ENCODE measurements at regions not wholly inside any gene's neighbourhood (a gene's known extent, or its start where the extent isn't known, plus 50 kb on each side); places are given as distances from the start of the nearest gene placed in this dataset.

DNA sequence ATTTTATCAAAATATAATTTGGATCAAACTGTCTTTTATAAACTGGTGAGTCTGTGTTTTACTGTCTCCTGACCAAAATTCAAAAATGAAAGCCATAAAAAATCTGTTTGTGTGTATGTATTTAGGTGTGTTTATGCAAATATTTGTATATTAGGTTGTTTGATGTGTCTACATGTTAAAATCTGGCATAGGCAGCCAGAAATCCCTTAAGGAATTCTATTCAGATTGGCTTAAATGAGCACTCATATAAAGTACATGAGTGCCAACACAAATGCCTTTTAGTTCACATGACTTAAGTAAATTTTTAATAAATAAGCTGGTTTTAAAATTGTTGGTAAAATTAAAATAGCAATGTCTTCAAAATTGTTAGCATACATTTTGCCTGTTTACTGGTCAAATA is 133.3 kb upstream of the GUCY1A2 start:
- TF ChIP-seq POLR2AphosphoS5 (IDR thresholded peaks at IDR 0.05) (no peak), POLR2A (IDR thresholded peaks at IDR 0.05) (no peak)
- TF ChIP-seq, protein P1, sequence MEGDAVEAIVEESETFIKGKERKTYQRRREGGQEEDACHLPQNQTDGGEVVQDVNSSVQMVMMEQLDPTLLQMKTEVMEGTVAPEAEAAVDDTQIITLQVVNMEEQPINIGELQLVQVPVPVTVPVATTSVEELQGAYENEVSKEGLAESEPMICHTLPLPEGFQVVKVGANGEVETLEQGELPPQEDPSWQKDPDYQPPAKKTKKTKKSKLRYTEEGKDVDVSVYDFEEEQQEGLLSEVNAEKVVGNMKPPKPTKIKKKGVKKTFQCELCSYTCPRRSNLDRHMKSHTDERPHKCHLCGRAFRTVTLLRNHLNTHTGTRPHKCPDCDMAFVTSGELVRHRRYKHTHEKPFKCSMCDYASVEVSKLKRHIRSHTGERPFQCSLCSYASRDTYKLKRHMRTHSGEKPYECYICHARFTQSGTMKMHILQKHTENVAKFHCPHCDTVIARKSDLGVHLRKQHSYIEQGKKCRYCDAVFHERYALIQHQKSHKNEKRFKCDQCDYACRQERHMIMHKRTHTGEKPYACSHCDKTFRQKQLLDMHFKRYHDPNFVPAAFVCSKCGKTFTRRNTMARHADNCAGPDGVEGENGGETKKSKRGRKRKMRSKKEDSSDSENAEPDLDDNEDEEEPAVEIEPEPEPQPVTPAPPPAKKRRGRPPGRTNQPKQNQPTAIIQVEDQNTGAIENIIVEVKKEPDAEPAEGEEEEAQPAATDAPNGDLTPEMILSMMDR (IDR thresholded peaks at IDR 0.05): no peak

All from stomach (tissue), 4 donors.